Calu3 (cell line): ENCODE measurements at regions not wholly inside any gene's neighbourhood (a gene's known extent, or its start where the extent isn't known, plus 50 kb on each side); places are given as distances from the start of the nearest gene placed in this dataset.

Experiments
- BruUV-seq: library from RNA; stranded (reverse); fragments of 400-500 nt; replicated peaks from 2 replicates; lab custom pipeline; 2021; lab: Mats Ljungman, UMichigan
- CTCF ChIA-PET: fragments of 300-600 bp; sonication (Branson Sonifier 250); formaldehyde crosslinking; loops from one replicate; lab custom pipeline; 2022; ENCODE audit warnings: antibody characterized with exemption; lab: Charles Lee
- DNase-seq: peaks from one replicate; pipeline ENCODE4 v3.0.0; 2022
- H3K27ac Mint-ChIP-seq: one replicate; pipeline ENCODE4 v1.8.0; 2022; ENCODE audit warnings: mixed read lengths; ENCODE audit not compliant: unreplicated experiment
- H3K27me3 Mint-ChIP-seq: one replicate; pipeline ENCODE4 v1.8.0; 2022; ENCODE audit warnings: mixed read lengths; ENCODE audit not compliant: unreplicated experiment
- H3K36me3 Mint-ChIP-seq: one replicate; pipeline ENCODE4 v1.8.0; 2022; ENCODE audit warnings: mild to moderate bottlenecking, moderate library complexity, mixed read lengths; ENCODE audit not compliant: insufficient read depth, unreplicated experiment
- H3K4me1 Mint-ChIP-seq: one replicate; pipeline ENCODE4 v1.8.0; 2022; ENCODE audit warnings: mild to moderate bottlenecking, low read depth, mixed read lengths; ENCODE audit not compliant: unreplicated experiment
- H3K4me3 Mint-ChIP-seq: one replicate; pipeline ENCODE4 v1.8.0; 2022; ENCODE audit warnings: mild to moderate bottlenecking, low read depth, moderate library complexity, mixed read lengths; ENCODE audit not compliant: unreplicated experiment
- H3K9me3 Mint-ChIP-seq: one replicate; pipeline ENCODE4 v1.8.0; 2022; ENCODE audit warnings: low read depth, mixed read lengths; ENCODE audit not compliant: unreplicated experiment
- intact Hi-C: fragments of 100-400 bp; cut with micrococcal nuclease; formaldehyde crosslinking; loops from one replicate; pipeline ENCODE4 v1.10.0; 2022; ENCODE audit not compliant: unreplicated experiment
- TF ChIP-seq, protein P1 (sequence below): fragments of 200-600 bp; IDR thresholded peaks from one replicate; pipeline ENCODE4 v1.8.0; 2022; ENCODE audit warnings: antibody characterized with exemption; ENCODE audit not compliant: unreplicated experiment

DNA sequence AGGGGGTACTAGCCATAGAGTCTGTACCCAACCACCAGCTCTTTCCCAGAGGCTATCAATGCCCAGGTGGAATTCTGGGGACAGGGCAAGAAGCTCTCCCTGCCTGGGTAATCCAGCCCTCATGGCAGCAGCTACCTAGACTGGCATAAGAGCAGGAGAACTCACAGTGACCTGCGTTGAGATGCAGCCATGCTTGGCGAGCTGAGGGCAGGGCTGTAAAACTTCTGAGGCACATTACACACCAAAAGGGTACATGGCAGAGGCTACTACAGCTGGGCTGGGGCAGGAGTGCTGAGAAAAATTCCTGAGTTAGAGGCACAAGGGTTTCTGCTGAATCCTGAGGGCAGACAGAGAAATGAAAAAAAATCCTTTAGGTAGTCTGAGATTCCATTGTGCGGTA, 927.9 kb upstream of the B3GALT2 start:
- no peaks in the 10 kb centered on the region for H3K36me3 Mint-ChIP-seq
- no peaks in the 10 kb centered on the region for H3K27me3 Mint-ChIP-seq
- no peaks in the 10 kb centered on the region for H3K4me1 Mint-ChIP-seq
- BruUV-seq, result no TSS peak
- intact Hi-C loops, result no loop called here
- H3K4me3 Mint-ChIP-seq, result no peak overlapping the region
- CTCF ChIA-PET, result no interaction called here
- DNase-seq, result no peak
- no peak overlapping the region for H3K27ac Mint-ChIP-seq
- no peaks in the 10 kb centered on the region for H3K9me3 Mint-ChIP-seq
- TF ChIP-seq, protein P1, sequence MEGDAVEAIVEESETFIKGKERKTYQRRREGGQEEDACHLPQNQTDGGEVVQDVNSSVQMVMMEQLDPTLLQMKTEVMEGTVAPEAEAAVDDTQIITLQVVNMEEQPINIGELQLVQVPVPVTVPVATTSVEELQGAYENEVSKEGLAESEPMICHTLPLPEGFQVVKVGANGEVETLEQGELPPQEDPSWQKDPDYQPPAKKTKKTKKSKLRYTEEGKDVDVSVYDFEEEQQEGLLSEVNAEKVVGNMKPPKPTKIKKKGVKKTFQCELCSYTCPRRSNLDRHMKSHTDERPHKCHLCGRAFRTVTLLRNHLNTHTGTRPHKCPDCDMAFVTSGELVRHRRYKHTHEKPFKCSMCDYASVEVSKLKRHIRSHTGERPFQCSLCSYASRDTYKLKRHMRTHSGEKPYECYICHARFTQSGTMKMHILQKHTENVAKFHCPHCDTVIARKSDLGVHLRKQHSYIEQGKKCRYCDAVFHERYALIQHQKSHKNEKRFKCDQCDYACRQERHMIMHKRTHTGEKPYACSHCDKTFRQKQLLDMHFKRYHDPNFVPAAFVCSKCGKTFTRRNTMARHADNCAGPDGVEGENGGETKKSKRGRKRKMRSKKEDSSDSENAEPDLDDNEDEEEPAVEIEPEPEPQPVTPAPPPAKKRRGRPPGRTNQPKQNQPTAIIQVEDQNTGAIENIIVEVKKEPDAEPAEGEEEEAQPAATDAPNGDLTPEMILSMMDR, result no peak

- intact Hi-C loops, result no loop called here
- H3K27me3 Mint-ChIP-seq, result no peaks in the 10 kb centered on the region
- H3K27ac Mint-ChIP-seq, result no peak overlapping the region
- no peaks in the 10 kb centered on the region for H3K4me1 Mint-ChIP-seq
- no peaks in the 10 kb centered on the region for H3K9me3 Mint-ChIP-seq
- H3K36me3 Mint-ChIP-seq, result no peaks in the 10 kb centered on the region
- CTCF ChIA-PET, result no interaction called here
- DNase-seq, result no peak
- no peak overlapping the region for H3K4me3 Mint-ChIP-seq
- TF ChIP-seq, protein P1, result no peak
- no TSS peak for BruUV-seq
Measured at GRCh38 chr1:194105381-194105780, 919.0 kb upstream of the B3GALT2 start.

DNA sequence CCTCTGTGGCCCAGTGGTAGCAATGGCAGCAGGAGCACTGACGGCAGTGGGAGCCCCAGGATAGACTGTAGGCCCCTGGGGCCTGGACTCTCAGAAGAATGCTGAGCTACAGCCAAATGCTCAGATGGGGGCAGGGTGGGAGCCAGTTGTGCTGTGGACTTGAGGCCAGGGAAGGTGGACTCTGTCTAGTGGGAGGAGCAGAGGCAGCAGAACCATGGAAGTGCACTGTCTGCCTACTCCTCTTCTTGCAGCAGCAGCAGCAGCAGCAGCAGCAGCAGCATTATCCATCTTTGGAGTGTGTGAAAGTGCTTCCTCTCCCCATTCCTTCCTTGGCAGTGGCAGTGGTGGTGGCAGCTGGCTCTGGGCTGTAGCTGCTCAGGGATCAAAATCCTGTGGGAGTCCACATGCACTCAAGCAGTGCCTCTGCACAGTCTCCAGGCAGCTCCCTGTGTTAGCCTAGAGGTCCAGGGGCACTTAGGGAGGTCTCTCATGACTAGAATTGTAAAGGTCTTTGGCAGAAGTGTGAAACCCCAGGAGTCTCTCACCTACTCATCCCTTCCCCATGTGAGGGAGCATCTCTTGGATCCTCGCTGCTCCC, 917.9 kb upstream of the B3GALT2 start:
- CTCF ChIA-PET, result no interaction called here
- Mint-ChIP-seq H3K27ac (no peak overlapping the region), H3K9me3 (no peaks in the 10 kb centered on the region), H3K4me1 (no peaks in the 10 kb centered on the region), H3K27me3 (no peaks in the 10 kb centered on the region), H3K36me3 (no peaks in the 10 kb centered on the region), H3K4me3 (no peak overlapping the region)
- no TSS peak for BruUV-seq
- DNase-seq, result no peak
- TF ChIP-seq, protein P1, result no peak
- intact Hi-C loops, result loop anchor here (5.0 kb wide), 1 partner anchor 193 kb away; no protein-coding TSS in a partner anchor

GRCh38 chr1:194103516-194104246, 917.3 kb upstream of the B3GALT2 start:
- Mint-ChIP-seq H3K9me3 (no peaks in the 10 kb centered on the region), H3K27me3 (no peaks in the 10 kb centered on the region), H3K4me3 (no peak overlapping the region), H3K36me3 (no peaks in the 10 kb centered on the region), H3K4me1 (no peaks in the 10 kb centered on the region), H3K27ac (no peak overlapping the region)
- BruUV-seq, result no TSS peak
- no peak for DNase-seq
- intact Hi-C loops, result loop anchor here (5.0 kb wide), 1 partner anchor 194 kb away; no protein-coding TSS in a partner anchor
- TF ChIP-seq, protein P1, result no peak
- CTCF ChIA-PET, result no interaction called here
